Ramos (cell line): ENCODE measurements at regions not wholly inside any gene's neighbourhood (a gene's known extent, or its start where the extent isn't known, plus 50 kb on each side); places are given as distances from the start of the nearest gene placed in this dataset.

Experiments
- in situ Hi-C: fragments of 300-500 bp; cut with MboI; formaldehyde crosslinking; loops from one replicate; pipeline ENCODE4 v1.14.3; 2022; ENCODE audit warnings: low sequenced_read_pairs; ENCODE audit not compliant: unreplicated experiment

DNA sequence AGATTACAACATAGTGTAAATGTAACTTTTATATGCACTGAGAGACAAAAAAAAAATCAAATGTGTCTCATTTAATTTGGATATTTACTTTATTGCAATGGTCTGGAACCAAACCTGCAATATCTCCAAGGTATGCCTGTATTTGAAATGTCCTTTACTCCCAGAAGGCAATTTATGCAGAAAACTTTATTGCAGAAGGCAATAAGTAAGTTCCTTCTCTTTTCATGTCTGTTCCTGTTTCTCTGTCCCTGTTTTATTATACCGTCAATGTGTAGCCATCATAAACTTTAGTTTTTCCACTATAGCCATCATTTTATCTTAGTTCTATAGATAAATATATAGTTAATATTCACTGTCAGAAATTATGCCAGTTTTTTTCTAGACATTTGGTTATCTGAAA, 513.1 kb upstream of the FAM98A start:
- in situ Hi-C loops: loop anchor here (25.0 kb wide), 1 partner anchor 1300 kb away; no protein-coding TSS in a partner anchor

GRCh38 chr2:34110392-34110791, 511.3 kb upstream of the FAM98A start:
- in situ Hi-C loops: loop anchor here (25.0 kb wide), 1 partner anchor 1302 kb away; no protein-coding TSS in a partner anchor

DNA sequence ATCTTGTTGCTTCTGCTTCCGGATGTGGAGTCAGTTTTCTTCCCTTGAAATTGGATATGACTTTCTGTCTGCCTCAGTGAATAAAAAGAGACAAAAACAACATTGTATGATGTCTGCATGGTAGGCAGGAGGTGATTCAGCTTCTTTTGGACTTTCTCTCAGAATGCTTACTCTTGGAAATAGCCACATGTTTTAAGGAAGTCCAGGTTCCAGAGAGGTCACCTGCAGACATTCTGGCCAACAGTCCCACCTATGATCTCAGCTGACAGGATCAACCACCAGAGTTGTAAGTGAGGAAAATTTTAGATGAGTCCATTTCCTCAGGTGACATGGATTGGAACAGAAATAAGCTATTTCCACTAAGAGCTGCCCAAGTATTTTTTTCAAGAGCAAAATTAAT, 508.7 kb upstream of the FAM98A start:
- in situ Hi-C loops: loop anchor here (25.0 kb wide), 1 partner anchor 1304 kb away; no protein-coding TSS in a partner anchor

DNA sequence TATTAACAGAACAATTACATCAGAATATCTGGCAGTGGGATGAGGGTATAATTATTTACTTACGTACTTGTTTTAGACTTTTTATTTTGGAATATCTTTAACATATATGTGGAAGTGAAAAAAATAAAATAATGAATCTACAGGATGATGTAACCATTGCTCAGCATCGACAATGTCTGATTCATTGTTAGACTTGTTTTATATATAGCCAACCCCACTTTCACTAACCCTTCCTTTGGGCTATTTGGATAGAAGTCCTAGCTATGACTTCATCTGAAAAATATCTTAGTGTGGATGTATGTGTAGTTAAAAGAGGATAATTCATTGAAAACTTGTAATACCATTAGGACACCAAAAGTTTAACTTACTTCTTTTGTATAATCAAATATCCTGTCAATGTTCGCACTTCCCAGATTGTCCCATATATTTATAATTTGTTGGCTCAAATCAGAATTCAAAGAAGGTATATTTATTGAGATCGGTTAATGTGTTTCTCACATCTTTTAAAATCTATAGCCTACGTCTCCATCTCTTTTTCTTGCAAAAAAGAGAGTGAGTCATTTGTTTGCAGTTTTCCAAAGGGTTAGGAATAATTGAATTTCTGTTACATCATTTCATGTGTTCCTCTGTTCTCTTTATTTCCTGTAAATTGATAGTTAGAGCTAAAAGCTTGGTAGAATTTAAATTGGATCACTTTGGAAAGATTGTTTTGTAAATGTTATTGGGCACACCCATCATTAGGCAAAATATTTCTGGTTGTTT, 506.1 kb upstream of the FAM98A start:
- in situ Hi-C loops: loop anchor here (25.0 kb wide), 1 partner anchor 1307 kb away; no protein-coding TSS in a partner anchor

DNA sequence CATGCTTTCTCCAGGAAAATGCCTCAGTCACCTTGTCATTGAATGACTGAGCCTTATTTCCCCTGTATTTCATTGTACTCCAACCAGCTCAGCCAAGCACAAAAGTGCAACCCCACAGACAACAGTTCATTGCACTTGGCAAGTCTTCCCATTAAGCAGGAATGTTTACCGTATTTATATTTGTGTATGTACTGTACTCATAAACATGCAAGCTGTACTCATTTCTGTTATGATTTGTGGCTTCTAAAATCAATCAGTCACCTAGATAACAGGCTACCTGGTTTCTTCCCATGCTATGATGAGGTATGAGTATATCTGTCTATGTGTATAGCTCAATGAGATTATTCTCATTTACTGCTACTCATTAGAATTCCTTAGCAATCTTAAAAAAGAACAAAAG, 505.5 kb upstream of the FAM98A start:
- in situ Hi-C loops: loop anchor here (25.0 kb wide), 1 partner anchor 1308 kb away; no protein-coding TSS in a partner anchor

DNA sequence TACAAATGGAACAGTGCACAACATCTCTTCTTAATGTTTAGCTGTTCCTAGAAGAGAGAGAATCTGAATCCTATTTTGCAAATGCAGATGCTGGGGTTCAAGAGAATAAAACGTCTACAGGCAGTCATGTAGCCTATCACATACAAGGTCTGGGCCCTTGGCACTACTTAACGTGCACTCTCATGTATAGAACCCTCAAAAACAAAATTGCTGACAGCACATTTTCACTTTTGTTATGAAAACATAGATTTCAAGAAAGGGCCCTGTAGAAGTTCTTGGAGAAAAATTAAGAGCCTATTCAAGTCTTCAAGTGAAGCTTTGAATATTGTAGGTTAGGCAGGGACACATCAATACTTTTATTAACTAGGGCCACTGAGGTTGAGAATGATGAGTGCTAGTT, 504.3 kb upstream of the FAM98A start:
- in situ Hi-C loops: loop anchor here (25.0 kb wide), 1 partner anchor 1309 kb away; no protein-coding TSS in a partner anchor

GRCh38 chr2:34102339-34102738, 503.2 kb upstream of the FAM98A start:
- in situ Hi-C loops: loop anchor here (25.0 kb wide), 1 partner anchor 1310 kb away; no protein-coding TSS in a partner anchor

DNA sequence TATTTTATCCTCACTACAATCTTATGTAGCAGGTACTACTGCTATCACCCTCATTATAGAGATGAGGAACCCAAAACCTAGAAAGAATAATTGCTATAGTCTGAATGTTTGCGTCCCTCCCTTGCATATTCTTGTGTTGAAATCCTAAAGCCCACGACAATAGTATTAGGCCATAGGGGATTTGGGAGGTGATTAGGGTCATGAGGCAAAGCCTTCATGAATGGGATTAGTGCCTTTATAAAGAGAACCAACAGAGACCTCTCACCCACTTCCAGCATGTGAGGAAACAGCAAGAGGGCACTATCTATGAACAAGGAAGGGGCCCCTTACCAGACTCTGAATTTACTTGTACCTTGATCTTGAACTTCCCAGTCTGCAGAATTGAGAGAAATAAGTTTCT, 500.3 kb upstream of the FAM98A start:
- in situ Hi-C loops: no loop called here

- in situ Hi-C loops: no loop called here
Observed at GRCh38 chr2:34098256-34098655, 499.2 kb upstream of the FAM98A start.

GRCh38 chr2:34096562-34097171, 497.6 kb upstream of the FAM98A start:
- in situ Hi-C loops: no loop called here

GRCh38 chr2:34093790-34094189, 494.7 kb upstream of the FAM98A start:
- in situ Hi-C loops: no loop called here

GRCh38 chr2:34070196-34070595, 471.1 kb upstream of the FAM98A start:
- in situ Hi-C loops: no loop called here

DNA sequence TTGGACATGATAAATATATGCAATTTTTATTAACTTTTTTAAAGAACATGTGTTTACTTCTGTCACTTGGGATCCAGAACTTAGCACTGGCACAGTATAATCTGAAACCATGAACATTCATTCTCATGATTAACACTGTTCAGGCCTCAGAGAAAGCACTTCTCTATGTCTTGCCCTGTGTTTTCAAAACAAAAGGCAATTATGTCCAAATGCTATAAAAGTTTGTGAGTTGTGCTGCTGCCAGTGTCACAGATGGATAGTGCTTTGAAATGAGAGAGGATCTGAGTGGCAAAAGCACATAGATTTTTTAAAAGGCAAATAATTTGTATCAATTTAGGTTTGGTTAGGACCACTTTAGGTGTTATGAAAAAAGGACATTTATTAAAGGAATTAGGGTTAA, 470.5 kb upstream of the FAM98A start:
- in situ Hi-C loops: no loop called here

DNA sequence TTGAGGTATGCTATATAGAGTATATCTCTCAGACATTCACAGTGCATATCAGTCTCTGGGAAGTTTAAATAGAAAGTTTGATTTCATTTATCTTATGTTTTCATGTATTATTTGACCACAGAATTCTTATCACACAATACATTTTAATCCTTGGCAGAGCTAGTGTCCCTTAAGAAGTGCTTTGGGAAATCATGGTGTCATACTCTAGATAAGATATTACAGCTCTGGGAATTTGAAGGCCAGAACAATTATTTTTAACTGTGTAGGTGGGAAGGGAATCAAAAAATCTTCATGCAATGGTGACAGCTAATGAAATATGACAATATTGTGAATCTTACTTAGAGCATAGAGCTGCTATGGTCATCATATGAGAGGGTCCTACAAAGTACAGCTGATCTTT, 451.3 kb upstream of the FAM98A start:
- in situ Hi-C loops: no loop called here

DNA sequence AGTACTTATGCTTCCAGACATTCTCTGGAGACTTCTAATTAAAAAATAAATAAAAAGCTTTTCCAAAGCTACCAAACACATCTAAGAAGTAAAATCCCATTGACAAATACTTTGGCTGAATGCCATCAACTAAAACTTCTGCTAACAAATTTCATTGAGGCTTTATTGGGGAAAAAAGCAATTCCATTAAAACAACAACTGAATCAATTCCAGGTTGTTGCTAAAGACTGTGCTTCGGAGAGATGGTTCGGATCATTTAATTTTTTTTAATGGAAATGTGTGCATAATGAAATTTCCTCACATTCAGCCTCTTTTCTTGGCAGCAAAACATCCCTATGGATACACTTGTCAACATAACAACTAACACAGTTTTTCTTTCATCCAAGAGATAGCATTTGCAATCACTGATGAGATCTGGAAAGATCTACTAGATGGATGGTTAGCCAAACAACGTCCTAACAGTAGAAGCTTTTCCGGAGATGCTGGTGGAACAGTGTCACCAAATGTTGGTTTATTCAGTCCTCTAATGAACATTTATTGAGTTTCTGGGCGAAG, 446.1 kb upstream of the FAM98A start:
- in situ Hi-C loops: no loop called here

- in situ Hi-C loops: no loop called here
Observed at GRCh38 chr2:34037886-34038285, 438.8 kb upstream of the FAM98A start.

DNA sequence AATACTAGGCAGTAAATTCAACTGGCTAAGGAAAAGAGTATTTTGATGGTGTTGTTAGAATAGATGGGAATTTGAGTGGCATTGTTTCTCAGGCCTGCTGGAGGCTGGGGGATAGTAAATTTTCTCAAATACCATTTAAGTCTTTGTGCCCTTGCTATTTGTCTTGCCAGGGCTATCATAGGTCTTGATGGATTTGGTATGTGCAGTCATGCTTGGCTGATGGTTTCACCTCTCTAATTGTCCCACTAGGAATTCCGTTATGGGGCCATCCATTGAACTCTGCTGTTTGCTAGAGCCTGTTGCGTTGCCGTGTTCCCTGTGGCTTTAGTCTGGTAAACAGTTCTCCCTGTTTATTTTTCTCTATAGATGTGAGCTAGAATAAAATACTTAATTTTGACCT, 438.1 kb upstream of the FAM98A start:
- in situ Hi-C loops: no loop called here

DNA sequence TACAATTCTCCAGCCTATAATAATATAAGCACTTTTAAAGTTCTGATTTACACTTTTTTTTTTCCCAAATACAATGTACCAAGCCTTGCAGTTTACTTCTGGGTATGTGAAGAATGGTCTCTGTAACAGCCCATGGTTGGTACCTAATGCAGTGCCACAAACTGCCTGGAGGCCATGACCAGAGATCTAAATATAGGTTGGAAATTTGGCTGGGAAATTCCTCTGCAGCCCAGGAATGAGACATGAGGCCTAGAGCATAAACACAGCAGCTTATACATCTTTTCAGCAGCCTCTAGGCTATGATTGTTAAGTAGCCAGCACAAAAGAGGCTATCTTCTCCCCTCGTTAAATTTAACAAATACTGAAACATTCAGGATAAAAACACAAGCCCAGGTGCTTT, 432.0 kb upstream of the FAM98A start:
- in situ Hi-C loops: no loop called here

- in situ Hi-C loops: no loop called here
Observed at GRCh38 chr2:34030273-34030672, 431.2 kb upstream of the FAM98A start.

DNA sequence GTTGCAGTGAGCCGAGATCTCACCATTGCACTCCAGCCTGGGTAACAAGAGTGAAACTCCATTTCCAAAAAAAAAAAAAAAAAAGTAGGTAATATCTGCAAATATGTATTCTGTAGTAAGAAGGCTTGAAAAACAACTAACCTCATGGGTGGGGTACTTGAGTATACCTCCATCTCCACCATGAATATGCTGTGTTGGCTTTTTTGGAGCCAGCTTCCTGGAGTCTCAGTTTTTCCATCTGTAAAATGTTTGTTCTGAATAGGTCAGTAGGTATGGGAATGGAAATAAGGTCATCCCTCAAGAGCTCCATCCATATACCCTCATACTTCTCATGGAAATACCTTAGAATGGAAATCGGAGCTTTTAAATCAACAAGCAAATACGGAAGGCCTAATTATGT, 430.0 kb upstream of the FAM98A start:
- in situ Hi-C loops: no loop called here

- in situ Hi-C loops: no loop called here
Observed at GRCh38 chr2:34025196-34025595, 426.1 kb upstream of the FAM98A start.
